ENCODE measurements at regions not wholly inside any gene's neighbourhood (a gene's known extent, or its start where the extent isn't known, plus 50 kb on each side); places are given as distances from the start of the nearest gene placed in this dataset.

DNA sequence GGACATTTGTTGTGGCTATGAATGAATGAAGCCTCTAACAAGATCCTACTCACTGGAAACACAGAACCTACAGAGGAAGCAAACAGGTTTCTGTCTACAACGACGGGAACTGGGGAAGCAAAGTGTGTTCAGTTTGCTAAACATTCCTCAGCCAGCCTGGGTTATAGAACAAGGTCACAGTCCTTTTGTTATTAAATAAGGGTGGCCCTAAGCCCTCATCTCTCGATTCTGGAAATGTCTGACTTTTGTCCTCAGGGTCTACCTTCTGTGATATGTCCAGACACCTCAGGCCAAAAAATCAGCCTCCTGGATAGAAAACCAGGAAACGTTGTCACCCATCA is 64.6 kb upstream of the ARHGEF7 start:
- no peak for DNase-seq
- H3K27me3 ChIP-seq (ENCODE audit: control insufficient read depth in 2 of 2, insufficient read depth in 2 of 2, low read length in 2 of 2), result peaks cover 0 to 2% of the 10 kb centered on the region in 2 donors
- whole genome bisulfite sequencing (ENCODE audit: insufficient coverage), result 78% methylated on average over 2 of the region's 4 CpGs
- no peak overlapping the region for H3K4me2 ChIP-seq (replicated peaks; ENCODE audit: extremely low read depth, low read length, poor library complexity, severe bottlenecking)
- H3K36me3 Mint-ChIP-seq, result no peaks in the 10 kb centered on the region
- peaks cover 0 to 7% (median 2%) of the 10 kb centered on the region in 3 donors for H3K27me3 Mint-ChIP-seq (ENCODE audit: low read depth in 3 of 3)
- H3K4me3 ChIP-seq (replicated peaks in 1 of 3; ENCODE audit: low read depth in 2 of 3, low read length in 3 of 3), result no peak overlapping the region
- H3K27ac ChIP-seq (ENCODE audit: low read depth in 1 of 2, low read length in 2 of 2), result no peak overlapping the region
- no peak overlapping the region for H2AFZ ChIP-seq (ENCODE audit: insufficient read depth, low read depth, low read length, poor library complexity, severe bottlenecking)
- no peaks in the 10 kb centered on the region for H4K20me1 ChIP-seq (ENCODE audit: insufficient read depth, low read length)
- H3K4me1 Mint-ChIP-seq, result peaks cover 11% of the 10 kb centered on the region
- no peak overlapping the region for H3K9ac ChIP-seq (ENCODE audit: insufficient read depth, low read length, poor library complexity, severe bottlenecking)
- no peaks in the 10 kb centered on the region for H3K9me3 ChIP-seq (replicated peaks in 1 of 2; ENCODE audit: control insufficient read depth in 1 of 2, insufficient read depth in 1 of 2, low read length in 2 of 2)
- no peak overlapping the region for H3K27ac Mint-ChIP-seq
- H3K4me1 ChIP-seq (ENCODE audit: control insufficient read depth in 1 of 2, insufficient read depth in 2 of 2, low read length in 2 of 2), result no peaks in the 10 kb centered on the region
- no peaks in the 10 kb centered on the region for H3K36me3 ChIP-seq (replicated peaks in 1 of 2; ENCODE audit: control insufficient read depth in 1 of 2, insufficient read depth in 2 of 2, low read length in 2 of 2)
- intact Hi-C loops (cut with micrococcal nuclease), result no loop called here
- peaks cover 0 to 2% (median 0%) of the 10 kb centered on the region in 7 donors for H3K9me3 Mint-ChIP-seq
- no peaks in the 10 kb centered on the region for H3K79me2 ChIP-seq (ENCODE audit: insufficient read depth, low read length)
- no peak overlapping the region for H3K4me3 Mint-ChIP-seq
- TF ChIP-seq, protein P1, sequence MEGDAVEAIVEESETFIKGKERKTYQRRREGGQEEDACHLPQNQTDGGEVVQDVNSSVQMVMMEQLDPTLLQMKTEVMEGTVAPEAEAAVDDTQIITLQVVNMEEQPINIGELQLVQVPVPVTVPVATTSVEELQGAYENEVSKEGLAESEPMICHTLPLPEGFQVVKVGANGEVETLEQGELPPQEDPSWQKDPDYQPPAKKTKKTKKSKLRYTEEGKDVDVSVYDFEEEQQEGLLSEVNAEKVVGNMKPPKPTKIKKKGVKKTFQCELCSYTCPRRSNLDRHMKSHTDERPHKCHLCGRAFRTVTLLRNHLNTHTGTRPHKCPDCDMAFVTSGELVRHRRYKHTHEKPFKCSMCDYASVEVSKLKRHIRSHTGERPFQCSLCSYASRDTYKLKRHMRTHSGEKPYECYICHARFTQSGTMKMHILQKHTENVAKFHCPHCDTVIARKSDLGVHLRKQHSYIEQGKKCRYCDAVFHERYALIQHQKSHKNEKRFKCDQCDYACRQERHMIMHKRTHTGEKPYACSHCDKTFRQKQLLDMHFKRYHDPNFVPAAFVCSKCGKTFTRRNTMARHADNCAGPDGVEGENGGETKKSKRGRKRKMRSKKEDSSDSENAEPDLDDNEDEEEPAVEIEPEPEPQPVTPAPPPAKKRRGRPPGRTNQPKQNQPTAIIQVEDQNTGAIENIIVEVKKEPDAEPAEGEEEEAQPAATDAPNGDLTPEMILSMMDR (IDR thresholded peaks at IDR 0.05), result no peak

DNA sequence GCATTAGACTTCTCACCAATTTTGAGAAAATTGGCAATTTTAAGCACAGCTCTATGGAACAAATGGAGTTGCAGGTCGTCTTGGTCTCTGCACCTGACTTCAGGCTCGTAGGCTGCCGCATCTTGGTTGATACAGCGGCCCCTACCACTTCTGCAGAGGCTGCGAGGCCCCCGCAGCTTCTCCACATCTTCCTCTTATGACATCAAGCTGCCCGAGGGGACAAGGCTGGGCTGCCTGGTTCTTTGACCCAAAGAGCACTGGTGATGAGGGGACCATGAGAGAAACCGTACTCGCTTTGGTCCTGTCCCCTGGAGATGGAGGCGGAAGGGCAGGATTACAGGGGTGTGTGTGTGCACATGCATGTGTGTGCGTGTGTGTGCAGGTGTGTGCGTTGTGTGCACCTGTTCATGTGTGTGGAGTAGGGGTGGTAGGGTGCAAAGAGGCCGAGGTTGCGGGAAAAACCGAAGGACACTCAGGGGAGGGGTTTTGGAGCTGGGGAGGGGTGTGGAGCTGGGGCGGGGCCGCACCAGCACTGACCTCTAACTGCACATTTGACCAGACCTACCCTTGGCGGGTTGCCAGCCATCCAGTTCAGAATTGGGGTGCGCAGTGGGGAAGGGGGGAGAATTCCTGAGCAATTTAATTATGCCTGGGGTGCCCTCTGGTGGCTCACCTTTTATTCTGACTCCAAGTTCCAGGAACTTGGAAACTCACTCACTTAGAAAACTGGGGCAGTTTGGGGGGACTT is 65.1 kb upstream of the ARHGEF7 start:
- peaks cover 0 to 3% (median 2%) of the 10 kb centered on the region in 3 donors for H3K27me3 Mint-ChIP-seq (ENCODE audit: low read depth in 3 of 3)
- peaks cover 0 to 2% (median 0%) of the 10 kb centered on the region in 7 donors for H3K9me3 Mint-ChIP-seq
- intact Hi-C loops (cut with micrococcal nuclease), result loop anchor here in 1 of 2 donors (10.0 kb wide), 1 partner anchor 135 kb away; the partner anchor contains the start of gene ANKRD10
- H4K20me1 ChIP-seq (ENCODE audit: insufficient read depth, low read length), result no peaks in the 10 kb centered on the region
- no peaks in the 10 kb centered on the region for H3K36me3 ChIP-seq (replicated peaks in 1 of 2; ENCODE audit: control insufficient read depth in 1 of 2, insufficient read depth in 2 of 2, low read length in 2 of 2)
- H3K9ac ChIP-seq (ENCODE audit: insufficient read depth, low read length, poor library complexity, severe bottlenecking), result no peak overlapping the region
- no peaks in the 10 kb centered on the region for H3K9me3 ChIP-seq (replicated peaks in 1 of 2; ENCODE audit: control insufficient read depth in 1 of 2, insufficient read depth in 1 of 2, low read length in 2 of 2)
- no peak for DNase-seq
- H3K27ac ChIP-seq (ENCODE audit: low read depth in 1 of 2, low read length in 2 of 2), result no peak overlapping the region
- no peaks in the 10 kb centered on the region for H3K36me3 Mint-ChIP-seq
- TF ChIP-seq, protein P1 (IDR thresholded peaks at IDR 0.05), result no peak
- H3K4me2 ChIP-seq (replicated peaks; ENCODE audit: extremely low read depth, low read length, poor library complexity, severe bottlenecking), result no peak overlapping the region
- peaks cover 11% of the 10 kb centered on the region for H3K4me1 Mint-ChIP-seq
- H3K4me3 ChIP-seq (replicated peaks in 1 of 3; ENCODE audit: low read depth in 2 of 3, low read length in 3 of 3), result no peak overlapping the region
- 83% methylated on average over 6 of the region's 19 CpGs for WGBS (ENCODE audit: insufficient coverage)
- H3K79me2 ChIP-seq (ENCODE audit: insufficient read depth, low read length), result no peaks in the 10 kb centered on the region
- H3K4me3 Mint-ChIP-seq, result no peak overlapping the region
- no peak overlapping the region for H2AFZ ChIP-seq (ENCODE audit: insufficient read depth, low read depth, low read length, poor library complexity, severe bottlenecking)
- peaks cover 0 to 2% of the 10 kb centered on the region in 2 donors for H3K27me3 ChIP-seq (ENCODE audit: control insufficient read depth in 2 of 2, insufficient read depth in 2 of 2, low read length in 2 of 2)
- H3K27ac Mint-ChIP-seq, result no peak overlapping the region
- H3K4me1 ChIP-seq (ENCODE audit: control insufficient read depth in 1 of 2, insufficient read depth in 2 of 2, low read length in 2 of 2), result no peaks in the 10 kb centered on the region
